Endodermal cell (in vitro differentiated cells): ENCODE measurements at regions not wholly inside any gene's neighbourhood (a gene's known extent, or its start where the extent isn't known, plus 50 kb on each side); places are given as distances from the start of the nearest gene placed in this dataset.

Experiments
- DNase-seq: peaks from one replicate; pipeline ENCODE4 v3.0.0-alpha.2; 2017
- H3K27ac ChIP-seq: 2 replicates; pipeline ENCODE4 v1.5.1; 2013; ENCODE audit warnings: mild to moderate bottlenecking, low read depth, low read length, moderate library complexity
- H3K27me3 ChIP-seq: 2 replicates; pipeline ENCODE4 v1.6.1; 2013; ENCODE audit warnings: mild to moderate bottlenecking, low read length, moderate library complexity; ENCODE audit not compliant: insufficient read depth, control insufficient read depth, poor library complexity, severe bottlenecking
- H3K36me3 ChIP-seq: 2 replicates; pipeline ENCODE4 v1.7.0; 2013; ENCODE audit warnings: mild to moderate bottlenecking, low read length, moderate library complexity; ENCODE audit not compliant: control insufficient read depth, insufficient read depth
- H3K4me1 ChIP-seq: one replicate; pipeline ENCODE4 v1.7.0; 2013; ENCODE audit warnings: low read length; ENCODE audit not compliant: control insufficient read depth, insufficient read depth
- H3K4me3 ChIP-seq: 2 replicates; pipeline ENCODE4 v1.5.1; 2013; ENCODE audit warnings: mild to moderate bottlenecking, low read length, moderate library complexity
- H3K9ac ChIP-seq: 2 replicates; pipeline ENCODE4 v1.6.1; 2013; ENCODE audit warnings: mild to moderate bottlenecking, low read length, moderate library complexity; ENCODE audit not compliant: poor library complexity, severe bottlenecking; ENCODE audit errors: extremely low read depth
- H3K9me3 ChIP-seq: 2 replicates; pipeline ENCODE4 v1.6.1; 2013; ENCODE audit warnings: mild to moderate bottlenecking, low read length, moderate library complexity; ENCODE audit not compliant: control insufficient read depth
- H3K27ac Mint-ChIP-seq: 2 replicates; pipeline ENCODE4 v1.8.0; 2020; ENCODE audit warnings: mixed read lengths
- H3K27me3 Mint-ChIP-seq: 2 replicates; pipeline ENCODE4 v1.8.0; 2021; ENCODE audit warnings: mild to moderate bottlenecking, mixed read lengths; ENCODE audit not compliant: insufficient read depth
- H3K36me3 Mint-ChIP-seq: 2 replicates; pipeline ENCODE4 v1.8.0; 2020; ENCODE audit warnings: low read depth, mixed read lengths
- H3K4me1 Mint-ChIP-seq: 2 replicates; pipeline ENCODE4 v1.8.0; 2020; ENCODE audit warnings: mixed read lengths
- H3K4me3 Mint-ChIP-seq: 2 replicates; pipeline ENCODE4 v1.8.0; 2020; ENCODE audit warnings: mild to moderate bottlenecking, moderate library complexity, mixed read lengths
- H3K9me3 Mint-ChIP-seq: 2 replicates; pipeline ENCODE4 v1.8.0; 2020; ENCODE audit warnings: mild to moderate bottlenecking, mixed read lengths
- WGBS, 2 experiments: methylation state at CpG; one replicate each; pipeline versions ENCODE4 v1.1.5 to v1.1.7; 2013; ENCODE audit warnings: missing lambda C conversion rate in 2 of 2, mixed read lengths in 1 of 2; ENCODE audit not compliant: insufficient coverage in 1 of 2, insufficient read length in 1 of 2; 5-methylcytosine and 5-hydroxymethylcytosine counted together
- TF ChIP-seq, protein P1 (sequence below): fragments of 200-600 bp; sonication (generic); conservative IDR thresholded peaks from 2 replicates; pipeline ENCODE4 v1.5.0; 2021; ENCODE audit warnings: antibody characterized with exemption, mild to moderate bottlenecking

DNA sequence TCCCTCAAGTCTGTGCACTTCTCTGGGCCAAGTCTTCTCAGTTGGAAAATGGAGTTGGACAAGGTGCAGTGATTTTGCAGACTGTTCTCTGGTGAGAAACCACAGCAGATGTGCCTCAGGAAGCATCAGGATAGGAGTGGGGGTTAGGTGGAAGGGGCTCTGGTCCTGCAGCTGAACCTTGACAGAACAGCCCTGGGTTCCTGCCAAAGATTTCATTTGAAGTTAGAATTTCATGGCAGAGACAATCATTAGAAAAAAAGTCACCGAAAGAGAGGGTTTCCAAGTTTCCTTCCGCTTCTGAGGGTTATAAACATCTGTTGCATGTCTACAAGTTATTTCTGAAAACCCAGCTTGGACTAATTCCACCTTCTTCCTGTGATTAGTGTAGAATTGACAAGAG lies 80.4 kb upstream of the IRX3 start:
- Mint-ChIP-seq H3K4me1 (peaks cover 55% of the 10 kb centered on the region), H3K4me3 (no peak overlapping the region), H3K27ac (no peak overlapping the region), H3K27me3 (peaks cover 11% of the 10 kb centered on the region), H3K9me3 (no peaks in the 10 kb centered on the region), H3K36me3 (no peaks in the 10 kb centered on the region)
- TF ChIP-seq, protein P1, sequence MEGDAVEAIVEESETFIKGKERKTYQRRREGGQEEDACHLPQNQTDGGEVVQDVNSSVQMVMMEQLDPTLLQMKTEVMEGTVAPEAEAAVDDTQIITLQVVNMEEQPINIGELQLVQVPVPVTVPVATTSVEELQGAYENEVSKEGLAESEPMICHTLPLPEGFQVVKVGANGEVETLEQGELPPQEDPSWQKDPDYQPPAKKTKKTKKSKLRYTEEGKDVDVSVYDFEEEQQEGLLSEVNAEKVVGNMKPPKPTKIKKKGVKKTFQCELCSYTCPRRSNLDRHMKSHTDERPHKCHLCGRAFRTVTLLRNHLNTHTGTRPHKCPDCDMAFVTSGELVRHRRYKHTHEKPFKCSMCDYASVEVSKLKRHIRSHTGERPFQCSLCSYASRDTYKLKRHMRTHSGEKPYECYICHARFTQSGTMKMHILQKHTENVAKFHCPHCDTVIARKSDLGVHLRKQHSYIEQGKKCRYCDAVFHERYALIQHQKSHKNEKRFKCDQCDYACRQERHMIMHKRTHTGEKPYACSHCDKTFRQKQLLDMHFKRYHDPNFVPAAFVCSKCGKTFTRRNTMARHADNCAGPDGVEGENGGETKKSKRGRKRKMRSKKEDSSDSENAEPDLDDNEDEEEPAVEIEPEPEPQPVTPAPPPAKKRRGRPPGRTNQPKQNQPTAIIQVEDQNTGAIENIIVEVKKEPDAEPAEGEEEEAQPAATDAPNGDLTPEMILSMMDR, result no peak
- Histone ChIP-seq H3K27ac (no peak overlapping the region), H3K4me1 (peaks cover 28% of the 10 kb centered on the region), H3K4me3 (no peak overlapping the region), H3K27me3 (no peaks in the 10 kb centered on the region), H3K9ac (no peak overlapping the region), H3K9me3 (no peaks in the 10 kb centered on the region), H3K36me3 (no peaks in the 10 kb centered on the region)
- DNase-seq, result no peak
- 97% methylated on average over 2 of the region's 2 CpGs; no CpG with 5 or more reads in 1 of the 2 experiments for WGBS, 2 experiments

DNA sequence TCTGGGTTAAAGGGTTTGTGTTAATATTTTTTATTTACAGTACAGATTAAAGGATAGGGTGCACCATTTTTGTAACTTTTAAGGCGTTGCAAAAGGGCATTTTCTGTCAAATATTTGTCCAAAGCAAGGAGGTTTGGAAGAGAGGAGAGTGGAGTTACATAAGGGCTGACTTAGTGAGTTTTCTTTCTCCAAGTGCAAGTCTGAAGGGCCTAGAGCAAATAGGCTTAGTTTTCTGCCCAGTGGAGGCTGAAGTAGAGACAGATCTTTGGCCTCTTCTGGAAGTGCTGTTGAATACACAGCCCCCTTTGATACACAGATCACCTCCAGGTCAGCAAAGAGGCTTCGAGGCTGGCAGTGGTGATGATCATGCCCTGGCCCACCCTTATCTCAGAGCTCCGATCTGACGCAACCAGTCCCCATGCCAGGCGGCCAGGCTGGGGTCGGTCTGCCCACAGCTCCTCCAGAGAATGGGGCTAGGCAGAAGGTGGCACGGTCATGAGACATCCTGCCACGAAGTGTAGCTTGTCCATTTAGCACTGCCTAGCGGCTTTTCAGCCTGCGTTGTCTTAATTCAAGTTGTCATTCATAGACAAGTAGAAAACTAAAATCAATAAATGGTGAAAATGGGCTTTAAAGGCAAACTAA lies 79.5 kb upstream of the IRX3 start:
- no peaks in the 10 kb centered on the region for H3K9me3 ChIP-seq
- Mint-ChIP-seq H3K9me3 (no peaks in the 10 kb centered on the region), H3K27ac (no peak overlapping the region), H3K27me3 (peaks cover 11% of the 10 kb centered on the region), H3K4me1 (peaks cover 61% of the 10 kb centered on the region), H3K36me3 (no peaks in the 10 kb centered on the region), H3K4me3 (no peak overlapping the region)
- no peak overlapping the region for H3K9ac ChIP-seq
- 92 to 94% methylated on average over 7 to 10 of the region's 10 CpGs for WGBS, 2 experiments
- H3K4me3 ChIP-seq, result no peak overlapping the region
- H3K27me3 ChIP-seq, result no peaks in the 10 kb centered on the region
- DNase-seq, result no peak
- peaks cover 28% of the 10 kb centered on the region for H3K4me1 ChIP-seq
- no peaks in the 10 kb centered on the region for H3K36me3 ChIP-seq
- TF ChIP-seq, protein P1, result no peak
- H3K27ac ChIP-seq, result no peak overlapping the region

DNA sequence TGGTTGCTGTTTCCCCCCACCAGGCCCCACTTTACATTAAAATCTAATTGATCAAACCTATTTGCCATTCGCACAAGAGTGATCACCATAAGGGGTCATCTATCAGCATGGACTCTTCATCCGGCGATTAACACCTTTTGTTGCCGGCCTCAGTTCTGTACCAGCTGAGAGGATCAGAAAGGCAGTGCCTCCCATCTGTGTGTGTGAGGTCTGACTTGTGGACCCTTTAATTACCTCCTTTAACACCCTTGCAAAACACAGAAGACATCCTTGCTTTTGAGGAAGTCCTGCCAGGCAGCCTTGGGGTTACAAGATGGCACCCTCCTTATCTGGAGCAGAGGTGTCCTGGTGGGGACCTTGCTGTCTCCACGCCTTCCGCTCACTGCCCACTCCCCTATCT lies 77.2 kb upstream of the IRX3 start:
- peak; percentile 64 for DNase-seq
- Histone ChIP-seq H3K36me3 (no peaks in the 10 kb centered on the region), H3K9ac (no peak overlapping the region), H3K27me3 (no peaks in the 10 kb centered on the region), H3K27ac (no peak overlapping the region), H3K9me3 (no peaks in the 10 kb centered on the region), H3K4me3 (no peak overlapping the region), H3K4me1 (peaks cover 24% of the 10 kb centered on the region)
- Mint-ChIP-seq H3K9me3 (no peaks in the 10 kb centered on the region), H3K36me3 (no peaks in the 10 kb centered on the region), H3K4me1 (peaks cover 65% of the 10 kb centered on the region), H3K27me3 (peaks cover 13% of the 10 kb centered on the region), H3K27ac (no peak overlapping the region), H3K4me3 (no peak overlapping the region)
- TF ChIP-seq, protein P1, result no peak
- WGBS, 2 experiments, result 49 to 62% methylated on average over 3 to 6 of the region's 6 CpGs
